ENCODE measurements at regions not wholly inside any gene's neighbourhood (a gene's known extent, or its start where the extent isn't known, plus 50 kb on each side); places are given as distances from the start of the nearest gene placed in this dataset.

DNA sequence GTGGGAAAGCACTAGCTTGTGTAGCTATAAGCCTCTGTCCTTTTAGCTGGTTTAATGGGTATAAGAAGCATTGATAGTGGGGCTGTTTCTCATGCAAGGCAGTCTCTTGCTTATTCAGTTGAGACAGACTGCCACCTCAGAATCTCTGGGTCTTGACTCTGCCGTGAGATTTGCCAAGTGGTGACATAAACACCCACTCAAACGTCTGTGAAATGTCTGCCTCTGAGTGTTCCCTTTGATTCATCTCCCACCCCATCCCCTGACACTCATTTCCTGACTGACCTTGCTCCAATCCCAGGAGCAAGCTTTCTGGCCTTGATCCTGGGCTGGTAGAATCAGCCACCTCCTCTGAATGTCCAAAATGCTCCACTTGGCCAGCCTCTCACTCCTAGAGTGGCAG, 141.9 kb upstream of the RBMS1 start:
- H3K27me3 ChIP-seq (ENCODE audit: control insufficient read depth, insufficient read depth, low read length), result no peaks in the 10 kb centered on the region
- DNase-seq (ENCODE audit: low read depth) (no peak), FAIRE-seq (peak; percentile 43)
- H3K36me3 ChIP-seq (ENCODE audit: control insufficient read depth, insufficient read depth, low read length), result no peaks in the 10 kb centered on the region
- no peak overlapping the region for H3K4me3 ChIP-seq (ENCODE audit: low read depth, low read length)
- TF ChIP-seq CTCF (IDR thresholded peaks at IDR 0.05; ENCODE audit: insufficient read depth, low read length, severe bottlenecking), result no peak

GRCh38 chr2:160639472-160639871, 145.9 kb upstream of the RBMS1 start:
- FAIRE-seq, result no peak

GRCh38 chr2:160646684-160647444, 153.3 kb upstream of the RBMS1 start:
- no peaks in the 10 kb centered on the region for H3K27me3 ChIP-seq (ENCODE audit: control insufficient read depth, insufficient read depth, low read length)
- H3K4me3 ChIP-seq (ENCODE audit: low read depth, low read length), result no peak overlapping the region
- no peaks in the 10 kb centered on the region for H3K36me3 ChIP-seq (ENCODE audit: control insufficient read depth, insufficient read depth, low read length)
- peak; percentile 87 for FAIRE-seq
- DNase-seq (ENCODE audit: low read depth), result peak; percentile 95
- no peak for TF ChIP-seq CTCF (IDR thresholded peaks at IDR 0.05; ENCODE audit: insufficient read depth, low read length, severe bottlenecking)

More at GRCh38 chr2:160639472-160639871, 145.9 kb upstream of the RBMS1 start:
- H3K36me3 ChIP-seq (ENCODE audit: control insufficient read depth, insufficient read depth, low read length), result no peaks in the 10 kb centered on the region
- H3K27me3 ChIP-seq (ENCODE audit: control insufficient read depth, insufficient read depth, low read length), result no peaks in the 10 kb centered on the region
- TF ChIP-seq CTCF (IDR thresholded peaks at IDR 0.05; ENCODE audit: insufficient read depth, low read length, severe bottlenecking), result no peak
- no peak for DNase-seq (ENCODE audit: low read depth)
- H3K4me3 ChIP-seq (ENCODE audit: low read depth, low read length), result no peak overlapping the region

GRCh38 chr2:160647967-160648685, 154.5 kb upstream of the RBMS1 start:
- DNase-seq (ENCODE audit: low read depth), result peak; percentile 43
- Histone ChIP-seq H3K27me3 (ENCODE audit: control insufficient read depth, insufficient read depth, low read length) (no peaks in the 10 kb centered on the region), H3K36me3 (ENCODE audit: control insufficient read depth, insufficient read depth, low read length) (no peaks in the 10 kb centered on the region), H3K4me3 (ENCODE audit: low read depth, low read length) (peak overlapping the region; percentile 33)
- no peak for FAIRE-seq
- TF ChIP-seq CTCF (IDR thresholded peaks at IDR 0.05; ENCODE audit: insufficient read depth, low read length, severe bottlenecking), result no peak

GRCh38 chr2:160649698-160650097, 156.1 kb upstream of the RBMS1 start:
- DNase-seq (ENCODE audit: low read depth), result no peak
- TF ChIP-seq CTCF (IDR thresholded peaks at IDR 0.05; ENCODE audit: insufficient read depth, low read length, severe bottlenecking), result no peak
- Histone ChIP-seq H3K4me3 (ENCODE audit: low read depth, low read length) (no peak overlapping the region), H3K27me3 (ENCODE audit: control insufficient read depth, insufficient read depth, low read length) (no peaks in the 10 kb centered on the region), H3K36me3 (ENCODE audit: control insufficient read depth, insufficient read depth, low read length) (no peaks in the 10 kb centered on the region)
- FAIRE-seq, result no peak

Data from bronchial epithelial cell (primary cell).